ENCODE measurements at regions not wholly inside any gene's neighbourhood (a gene's known extent, or its start where the extent isn't known, plus 50 kb on each side); places are given as distances from the start of the nearest gene placed in this dataset.

- no peak overlapping the region for H3K9ac ChIP-seq (ENCODE audit: low read length)
- H3K9me2 ChIP-seq (replicated peaks; ENCODE audit: insufficient read depth, low read length): no peaks in the 10 kb centered on the region
- no peaks in the 10 kb centered on the region for H3K27me3 ChIP-seq (replicated peaks; ENCODE audit: insufficient read depth, low read length)
- peak; percentile 65 for DNase-seq
- H3K4me1 ChIP-seq (ENCODE audit: low read length): peaks cover 6% of the 10 kb centered on the region; the same call in 1 of the 2 replicates
- H3K4me3 ChIP-seq (ENCODE audit: low read length): no peak overlapping the region
- no peaks in the 10 kb centered on the region for H4K20me1 ChIP-seq (ENCODE audit: insufficient read depth, low read length)
- no peak overlapping the region for H2AFZ ChIP-seq (ENCODE audit: low read length)
- no peaks in the 10 kb centered on the region for H3K9me3 ChIP-seq (replicated peaks; ENCODE audit: insufficient read depth, low read length)
- no peaks in the 10 kb centered on the region for H3F3A ChIP-seq (ENCODE audit: insufficient read depth, low read length)
- H3K4me2 ChIP-seq (ENCODE audit: low read depth, low read length): peak overlapping the region; percentile 11; the same call in 1 of the 2 replicates
- H3K36me3 ChIP-seq (replicated peaks; ENCODE audit: insufficient read depth, low read length): no peaks in the 10 kb centered on the region
- no peaks in the 10 kb centered on the region for H3K79me2 ChIP-seq (ENCODE audit: low read length)
- TF ChIP-seq EZH2phosphoT487 (IDR thresholded peaks at IDR 0.05; ENCODE audit: low read length) (no peak), CTCF (IDR thresholded peaks at IDR 0.05; ENCODE audit: low read length) (peak; percentile 63)
- H3K27ac ChIP-seq (ENCODE audit: low read length): peak overlapping the region; percentile 14; the same call in 1 of the 2 replicates
Measured at GRCh38 chr4:175953960-175954521, 111.6 kb upstream of the WDR17 start.

GRCh38 chr4:175954685-175955084, 111.0 kb upstream of the WDR17 start:
- Histone ChIP-seq H3K9me3 (replicated peaks; ENCODE audit: insufficient read depth, low read length) (no peaks in the 10 kb centered on the region), H3K4me2 (ENCODE audit: low read depth, low read length) (no peak overlapping the region; the same call in 1 of the 2 replicates), H3K4me1 (ENCODE audit: low read length) (peaks cover 6% of the 10 kb centered on the region; the same call in 1 of the 2 replicates), H3F3A (ENCODE audit: insufficient read depth, low read length) (no peaks in the 10 kb centered on the region), H3K27ac (ENCODE audit: low read length) (peak overlapping the region; percentile 14; the same call in 1 of the 2 replicates), H3K27me3 (replicated peaks; ENCODE audit: insufficient read depth, low read length) (no peaks in the 10 kb centered on the region), H3K4me3 (ENCODE audit: low read length) (no peak overlapping the region), H3K9ac (ENCODE audit: low read length) (no peak overlapping the region), H4K20me1 (ENCODE audit: insufficient read depth, low read length) (no peaks in the 10 kb centered on the region), H3K36me3 (replicated peaks; ENCODE audit: insufficient read depth, low read length) (no peaks in the 10 kb centered on the region), H2AFZ (ENCODE audit: low read length) (no peak overlapping the region), H3K79me2 (ENCODE audit: low read length) (no peaks in the 10 kb centered on the region), H3K9me2 (replicated peaks; ENCODE audit: insufficient read depth, low read length) (no peaks in the 10 kb centered on the region)
- no peak for DNase-seq
- TF ChIP-seq EZH2phosphoT487 (IDR thresholded peaks at IDR 0.05; ENCODE audit: low read length) (no peak), CTCF (IDR thresholded peaks at IDR 0.05; ENCODE audit: low read length) (no peak), EZH2 (optimal IDR thresholded peaks at IDR 0.05; ENCODE audit: low read depth, low read length) (no peak)

- H2AFZ ChIP-seq (ENCODE audit: low read length): no peak overlapping the region
- H3K27ac ChIP-seq (ENCODE audit: low read length): no peak overlapping the region
- no peaks in the 10 kb centered on the region for H4K20me1 ChIP-seq (ENCODE audit: insufficient read depth, low read length)
- H3K9me3 ChIP-seq (replicated peaks; ENCODE audit: insufficient read depth, low read length): no peaks in the 10 kb centered on the region
- H3K9me2 ChIP-seq (replicated peaks; ENCODE audit: insufficient read depth, low read length): no peaks in the 10 kb centered on the region
- no peak overlapping the region for H3K4me2 ChIP-seq (ENCODE audit: low read depth, low read length)
- H3K4me3 ChIP-seq (ENCODE audit: low read length): no peak overlapping the region
- no peak for DNase-seq
- no peak overlapping the region for H3K9ac ChIP-seq (ENCODE audit: low read length)
- no peak for TF ChIP-seq CTCF (IDR thresholded peaks at IDR 0.05; ENCODE audit: low read length)
- no peak for TF ChIP-seq EZH2phosphoT487 (IDR thresholded peaks at IDR 0.05; ENCODE audit: low read length)
- no peak for TF ChIP-seq EZH2 (optimal IDR thresholded peaks at IDR 0.05; ENCODE audit: low read depth, low read length)
- no peaks in the 10 kb centered on the region for H3K79me2 ChIP-seq (ENCODE audit: low read length)
- no peaks in the 10 kb centered on the region for H3K4me1 ChIP-seq (ENCODE audit: low read length)
- no peaks in the 10 kb centered on the region for H3F3A ChIP-seq (ENCODE audit: insufficient read depth, low read length)
- H3K36me3 ChIP-seq (replicated peaks; ENCODE audit: insufficient read depth, low read length): no peaks in the 10 kb centered on the region
- no peaks in the 10 kb centered on the region for H3K27me3 ChIP-seq (replicated peaks; ENCODE audit: insufficient read depth, low read length)
Measured at GRCh38 chr4:175961604-175962003, 104.0 kb upstream of the WDR17 start.

Data from MM.1S (cell line).